B cell (primary cell): ENCODE measurements at regions not wholly inside any gene's neighbourhood (a gene's known extent, or its start where the extent isn't known, plus 50 kb on each side); places are given as distances from the start of the nearest gene placed in this dataset.

Experiments
- ATAC-seq: fragments of 200-7000 bp; cut with Tn5 transposase; one replicate; pipeline ENCODE4 v1.10.0; 2021; ENCODE audit warnings: low read depth, mild to moderate bottlenecking, moderate number of reproducible peaks, moderate library complexity
- CTCF ChIA-PET: fragments of 350-600 bp; sonication (Branson Sonifier 250); formaldehyde crosslinking; loops from one replicate; lab custom pipeline; 2021; ENCODE audit warnings: antibody characterized with exemption, inconsistent platforms; lab: Charles Lee
- POLR2A ChIA-PET: fragments of 350-600 bp; sonication (Branson Sonifier 250); formaldehyde crosslinking; loops from one replicate; lab custom pipeline; 2021; ENCODE audit warnings: antibody characterized with exemption; lab: Charles Lee
- DNase-seq: peaks from one replicate; pipeline ENCODE4 v3.0.0; 2013
- H2AFZ ChIP-seq: 2 replicates; pipeline ENCODE4 v1.6.1; 2012; ENCODE audit warnings: mild to moderate bottlenecking, low read depth, low read length; ENCODE audit not compliant: insufficient read depth, poor library complexity, severe bottlenecking
- H3K27ac ChIP-seq, 2 donors: 1 replicate in 1 of 2; 2 replicates in 1 of 2; pipeline ENCODE4 v1.5.1; 2012 to 2013; ENCODE audit warnings: low read length in 2 of 2, mild to moderate bottlenecking in 2 of 2, moderate library complexity in 1 of 2
- H3K27me3 ChIP-seq, 4 experiments: fragments of 200-600 bp in 1 of 4; sonication (generic) in 1 of 4; replicated peaks in 1 of 4; 1 replicate in 2 of 4; 2 replicates in 2 of 4; pipeline versions ENCODE4 v1.6.1 to v1.7.0; 2013 to 2016; ENCODE audit warnings: low read length in 3 of 4, mild to moderate bottlenecking in 2 of 4, mixed read lengths in 1 of 4, moderate library complexity in 1 of 4; ENCODE audit not compliant: insufficient read depth in 4 of 4, control insufficient read depth in 3 of 4; ENCODE audit errors: control extremely low read depth in 1 of 4
- H3K36me3 ChIP-seq, 2 experiments: replicated peaks in 1 of 2; 1 replicate in 1 of 2; 2 replicates in 1 of 2; pipeline versions ENCODE4 v1.6.1 to v1.7.1; 2013; ENCODE audit warnings: low read length in 1 of 2; ENCODE audit not compliant: insufficient read depth in 2 of 2, control insufficient read depth in 1 of 2; ENCODE audit errors: control extremely low read depth in 1 of 2, extremely low read depth in 1 of 2
- H3K4me1 ChIP-seq, 2 donors: fragments of 200-600 bp in 1 of 2; sonication (generic) in 1 of 2; 1 replicate in 1 of 2; 2 replicates in 1 of 2; pipeline versions ENCODE4 v1.5.1 to v1.6.1; 2013 to 2017; ENCODE audit warnings: low read length in 2 of 2; ENCODE audit not compliant: control insufficient read depth in 2 of 2, insufficient read depth in 2 of 2
- H3K4me2 ChIP-seq: replicated peaks from 2 replicates; pipeline ENCODE3; 2012; ENCODE audit warnings: mild to moderate bottlenecking, low read depth, low read length; ENCODE audit not compliant: poor library complexity, severe bottlenecking
- H3K4me3 ChIP-seq, 5 experiments: fragments of 200-600 bp in 1 of 5; sonication (generic) in 1 of 5; 1 replicate in 3 of 5; 2 replicates in 2 of 5; pipeline versions ENCODE4 v1.5.1 to v1.7.0; 2011 to 2016; ENCODE audit warnings: low read length in 4 of 5, mild to moderate bottlenecking in 4 of 5, low read depth in 2 of 5, control low read depth in 1 of 5, moderate library complexity in 1 of 5; ENCODE audit not compliant: insufficient read depth in 1 of 5; ENCODE audit errors: control extremely low read depth in 1 of 5, extremely low read depth in 1 of 5
- H3K79me2 ChIP-seq: fragments of 200-600 bp; sonication (generic); one replicate; pipeline ENCODE4 v1.6.0; 2016; ENCODE audit warnings: low read length; ENCODE audit not compliant: control insufficient read depth, insufficient read depth
- H3K9ac ChIP-seq: fragments of 200-600 bp; sonication (generic); 2 replicates; pipeline ENCODE4 v1.6.1; 2017; ENCODE audit warnings: mild to moderate bottlenecking, low read length, moderate library complexity
- H3K9me3 ChIP-seq, 3 donors: one replicate each; pipeline versions ENCODE4 v1.6.1 to v1.7.1; 2013; ENCODE audit warnings: low read length in 2 of 3; ENCODE audit not compliant: control insufficient read depth in 2 of 3, insufficient read depth in 1 of 3; ENCODE audit errors: control extremely low read depth in 1 of 3
- H4K20me1 ChIP-seq: 2 replicates; pipeline ENCODE4 v1.6.0; 2012; ENCODE audit warnings: mild to moderate bottlenecking, low read length; ENCODE audit not compliant: insufficient read depth, control insufficient read depth, poor library complexity, severe bottlenecking
- H3K27ac Mint-ChIP-seq: one replicate; pipeline ENCODE4 v1.8.0; 2021; ENCODE audit warnings: mixed read lengths
- H3K27me3 Mint-ChIP-seq: one replicate; pipeline ENCODE4 v1.8.0; 2021; ENCODE audit warnings: mixed read lengths
- H3K4me1 Mint-ChIP-seq: one replicate; pipeline ENCODE4 v1.8.0; 2021; ENCODE audit warnings: mixed read lengths
- H3K4me3 Mint-ChIP-seq: one replicate; pipeline ENCODE4 v1.8.0; 2021; ENCODE audit warnings: mixed read lengths
- H3K9me3 Mint-ChIP-seq: one replicate; pipeline ENCODE4 v1.8.0; 2022; ENCODE audit warnings: mixed read lengths; ENCODE audit not compliant: insufficient read depth
- EZH2 ChIP-seq: IDR thresholded peaks from 2 replicates; pipeline ENCODE4 v1.6.1; 2012; ENCODE audit warnings: borderline replicate concordance, low read depth, mild to moderate bottlenecking, moderate library complexity, low read length; ENCODE audit not compliant: insufficient read depth, poor library complexity, severe bottlenecking
- WGBS: methylation state at CpG from one replicate; pipeline ENCODE4 v1.1.5; 2013; ENCODE audit warnings: missing lambda C conversion rate; ENCODE audit not compliant: insufficient coverage; 5-methylcytosine and 5-hydroxymethylcytosine counted together
- intact Hi-C: fragments of 100-400 bp; cut with micrococcal nuclease; formaldehyde crosslinking; loops from one replicate; pipeline ENCODE4 v1.10.0; 2022
- TF ChIP-seq, protein P1 (sequence below): fragments of 200-600 bp; IDR thresholded peaks from one replicate; pipeline ENCODE4 v1.8.0; 2022; ENCODE audit warnings: antibody characterized with exemption, mild to moderate bottlenecking

DNA sequence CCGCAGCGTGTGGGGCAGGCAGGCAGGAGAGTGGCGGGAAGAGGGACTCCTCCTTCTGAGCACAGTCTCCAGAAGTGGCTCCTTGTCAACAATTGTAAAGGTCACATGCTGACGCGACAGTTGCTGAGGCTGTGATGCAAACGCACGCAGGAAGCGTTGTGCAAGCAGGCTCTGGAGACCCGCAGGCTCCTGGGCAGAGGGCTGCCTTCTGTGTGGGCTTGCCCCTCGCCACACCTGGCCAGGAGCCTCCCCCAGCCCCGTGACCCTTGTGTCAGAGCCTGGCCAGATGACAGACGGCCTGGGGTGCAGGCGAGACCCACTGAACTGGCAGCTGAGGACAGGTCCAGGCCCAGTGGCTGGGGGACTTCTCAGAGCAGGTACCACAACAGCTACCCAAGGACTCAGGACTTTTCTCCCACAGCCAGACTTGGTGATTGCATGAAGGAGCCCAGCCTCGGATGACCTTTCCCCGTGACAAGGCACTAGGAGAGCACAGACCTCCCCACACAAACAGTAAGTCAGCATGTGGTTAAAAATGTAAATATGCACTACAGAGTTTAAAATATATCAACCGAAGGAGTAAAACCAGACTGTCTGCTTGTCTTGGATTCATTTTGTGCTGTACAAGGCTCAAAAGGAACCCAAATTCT lies 222.1 kb upstream of the RREB1 start:
- no peaks in the 10 kb centered on the region for H4K20me1 ChIP-seq

DNA sequence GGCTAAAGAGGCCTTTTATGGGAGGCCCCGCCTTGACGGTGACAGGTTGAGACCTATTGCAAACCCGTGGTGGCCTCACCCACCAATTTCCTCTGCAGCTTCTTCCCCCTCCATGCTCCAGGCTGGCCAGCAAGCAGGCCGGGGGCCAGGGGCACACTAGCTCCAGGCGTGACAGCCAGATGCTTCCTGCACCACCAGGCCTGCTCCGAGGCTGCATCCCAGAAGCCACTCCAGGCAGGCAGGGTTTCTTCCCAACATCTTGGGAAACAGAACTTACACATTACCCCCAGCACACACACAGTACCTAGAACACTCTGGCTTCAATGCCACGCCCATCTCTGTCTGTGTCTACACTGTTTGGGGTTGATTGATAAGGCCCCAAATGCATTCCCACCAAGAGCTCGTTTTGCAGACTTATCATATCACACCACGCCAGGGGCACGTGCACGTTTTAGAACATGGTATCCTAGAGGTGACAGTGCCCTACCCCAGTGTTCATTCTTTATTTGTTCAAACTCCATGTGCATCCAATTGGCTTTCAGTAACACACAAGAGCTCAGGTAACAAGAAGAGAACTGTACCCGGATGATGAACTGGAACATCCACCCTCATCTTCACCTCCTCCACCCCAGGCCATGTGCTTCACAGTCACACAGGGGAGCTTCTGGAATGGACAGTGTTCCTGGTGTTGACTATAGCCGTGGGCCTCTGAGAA lies 221.4 kb upstream of the RREB1 start:
- no peak for TF ChIP-seq EZH2
- TF ChIP-seq, protein P1, sequence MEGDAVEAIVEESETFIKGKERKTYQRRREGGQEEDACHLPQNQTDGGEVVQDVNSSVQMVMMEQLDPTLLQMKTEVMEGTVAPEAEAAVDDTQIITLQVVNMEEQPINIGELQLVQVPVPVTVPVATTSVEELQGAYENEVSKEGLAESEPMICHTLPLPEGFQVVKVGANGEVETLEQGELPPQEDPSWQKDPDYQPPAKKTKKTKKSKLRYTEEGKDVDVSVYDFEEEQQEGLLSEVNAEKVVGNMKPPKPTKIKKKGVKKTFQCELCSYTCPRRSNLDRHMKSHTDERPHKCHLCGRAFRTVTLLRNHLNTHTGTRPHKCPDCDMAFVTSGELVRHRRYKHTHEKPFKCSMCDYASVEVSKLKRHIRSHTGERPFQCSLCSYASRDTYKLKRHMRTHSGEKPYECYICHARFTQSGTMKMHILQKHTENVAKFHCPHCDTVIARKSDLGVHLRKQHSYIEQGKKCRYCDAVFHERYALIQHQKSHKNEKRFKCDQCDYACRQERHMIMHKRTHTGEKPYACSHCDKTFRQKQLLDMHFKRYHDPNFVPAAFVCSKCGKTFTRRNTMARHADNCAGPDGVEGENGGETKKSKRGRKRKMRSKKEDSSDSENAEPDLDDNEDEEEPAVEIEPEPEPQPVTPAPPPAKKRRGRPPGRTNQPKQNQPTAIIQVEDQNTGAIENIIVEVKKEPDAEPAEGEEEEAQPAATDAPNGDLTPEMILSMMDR: no peak
- intact Hi-C loops: no loop called here
- Mint-ChIP-seq H3K4me1 (no peaks in the 10 kb centered on the region), H3K27ac (no peak overlapping the region), H3K9me3 (no peaks in the 10 kb centered on the region), H3K27me3 (no peaks in the 10 kb centered on the region), H3K4me3 (no peak overlapping the region)
- Histone ChIP-seq H3K27me3 (no peaks in the 10 kb centered on the region), H3K9me3 (no peaks in the 10 kb centered on the region), H3K9ac (no peak overlapping the region), H4K20me1 (no peaks in the 10 kb centered on the region), H3K79me2 (no peaks in the 10 kb centered on the region), H3K27ac (no peak overlapping the region), H3K4me2 (no peak overlapping the region), H2AFZ (no peak overlapping the region), H3K36me3 (no peaks in the 10 kb centered on the region), H3K4me3 (no peak overlapping the region), H3K4me1 (no peaks in the 10 kb centered on the region)
- no peak for ATAC-seq
- no peak for DNase-seq
- ChIA-PET POLR2A (no interaction called here), CTCF (no interaction called here)
- WGBS: 63% methylated on average over 13 of the region's 13 CpGs

More for the DNA sequence above, 222.1 kb upstream of the RREB1 start:
- intact Hi-C loops: no loop called here
- Histone ChIP-seq H3K4me3 (peak overlapping the region in 1 of 5 experiments; percentile 5), H2AFZ (no peak overlapping the region), H3K27ac (no peak overlapping the region), H3K79me2 (no peaks in the 10 kb centered on the region), H3K27me3 (no peaks in the 10 kb centered on the region), H3K4me2 (no peak overlapping the region), H3K4me1 (no peaks in the 10 kb centered on the region), H3K36me3 (no peaks in the 10 kb centered on the region), H3K9ac (no peak overlapping the region), H3K9me3 (no peaks in the 10 kb centered on the region)
- H3K4me1 Mint-ChIP-seq: no peaks in the 10 kb centered on the region
- no peak for ATAC-seq
- H3K4me3 Mint-ChIP-seq: no peak overlapping the region
- H3K27me3 Mint-ChIP-seq: no peaks in the 10 kb centered on the region
- no peaks in the 10 kb centered on the region for H3K9me3 Mint-ChIP-seq
- WGBS: 69% methylated on average over 14 of the region's 16 CpGs
- no peak for DNase-seq
- TF ChIP-seq EZH2: no peak
- TF ChIP-seq, protein P1: no peak
- ChIA-PET POLR2A (no interaction called here), CTCF (no interaction called here)
- H3K27ac Mint-ChIP-seq: no peak overlapping the region
